ENCODE measurements at regions not wholly inside any gene's neighbourhood (a gene's known extent, or its start where the extent isn't known, plus 50 kb on each side); places are given as distances from the start of the nearest gene placed in this dataset.

- TF ChIP-seq, protein P1, sequence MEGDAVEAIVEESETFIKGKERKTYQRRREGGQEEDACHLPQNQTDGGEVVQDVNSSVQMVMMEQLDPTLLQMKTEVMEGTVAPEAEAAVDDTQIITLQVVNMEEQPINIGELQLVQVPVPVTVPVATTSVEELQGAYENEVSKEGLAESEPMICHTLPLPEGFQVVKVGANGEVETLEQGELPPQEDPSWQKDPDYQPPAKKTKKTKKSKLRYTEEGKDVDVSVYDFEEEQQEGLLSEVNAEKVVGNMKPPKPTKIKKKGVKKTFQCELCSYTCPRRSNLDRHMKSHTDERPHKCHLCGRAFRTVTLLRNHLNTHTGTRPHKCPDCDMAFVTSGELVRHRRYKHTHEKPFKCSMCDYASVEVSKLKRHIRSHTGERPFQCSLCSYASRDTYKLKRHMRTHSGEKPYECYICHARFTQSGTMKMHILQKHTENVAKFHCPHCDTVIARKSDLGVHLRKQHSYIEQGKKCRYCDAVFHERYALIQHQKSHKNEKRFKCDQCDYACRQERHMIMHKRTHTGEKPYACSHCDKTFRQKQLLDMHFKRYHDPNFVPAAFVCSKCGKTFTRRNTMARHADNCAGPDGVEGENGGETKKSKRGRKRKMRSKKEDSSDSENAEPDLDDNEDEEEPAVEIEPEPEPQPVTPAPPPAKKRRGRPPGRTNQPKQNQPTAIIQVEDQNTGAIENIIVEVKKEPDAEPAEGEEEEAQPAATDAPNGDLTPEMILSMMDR (IDR thresholded peaks at IDR 0.05; ENCODE audit: insufficient read depth, low read length, poor library complexity, severe bottlenecking) = peak; percentile 23
- TF ChIP-seq EZH2phosphoT487 (conservative IDR thresholded peaks at IDR 0.05; ENCODE audit: low read length) = no peak
Measured at GRCh38 chr2:212595036-212595654, 56.5 kb upstream of the ERBB4 start.
